ENCODE measurements at regions not wholly inside any gene's neighbourhood (a gene's known extent, or its start where the extent isn't known, plus 50 kb on each side); places are given as distances from the start of the nearest gene placed in this dataset.

DNA sequence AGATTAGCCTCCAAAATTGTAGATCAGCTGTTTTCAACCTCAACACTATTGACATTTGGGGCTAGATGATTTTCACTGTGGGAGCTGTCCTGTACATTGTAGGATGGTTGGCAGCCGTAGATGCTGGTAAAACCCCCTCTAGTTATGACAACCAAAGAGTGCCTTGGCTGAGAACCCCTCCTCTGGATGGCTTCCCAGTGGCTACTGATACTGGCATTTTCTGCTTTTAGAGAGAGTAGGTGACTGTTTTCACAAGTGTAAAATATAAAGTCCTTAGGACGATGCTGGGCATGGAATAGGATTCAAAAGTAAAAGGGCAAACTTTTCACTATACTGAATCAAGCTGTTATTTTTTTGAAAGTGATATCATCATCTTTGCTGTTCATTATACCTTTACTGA, 1048.8 kb upstream of the EEF2KMT start:
- Histone ChIP-seq H3K36me3 (no peaks in the 10 kb centered on the region), H3K4me3 (no peak overlapping the region), H3K27ac (no peak overlapping the region), H3K9me3 (no peaks in the 10 kb centered on the region), H3K27me3 (no peaks in the 10 kb centered on the region), H3K4me1 (no peaks in the 10 kb centered on the region)
- ATAC-seq (no peak), DNase-seq (no peak), FAIRE-seq (no peak)
- 52 to 75% methylated on average over 2 of the region's 2 CpGs for WGBS, 2 donors
- TF ChIP-seq CTCF (IDR thresholded peaks at IDR 0.05) = no peak
- intact Hi-C loops (cut with DNase I) = no loop called here

DNA sequence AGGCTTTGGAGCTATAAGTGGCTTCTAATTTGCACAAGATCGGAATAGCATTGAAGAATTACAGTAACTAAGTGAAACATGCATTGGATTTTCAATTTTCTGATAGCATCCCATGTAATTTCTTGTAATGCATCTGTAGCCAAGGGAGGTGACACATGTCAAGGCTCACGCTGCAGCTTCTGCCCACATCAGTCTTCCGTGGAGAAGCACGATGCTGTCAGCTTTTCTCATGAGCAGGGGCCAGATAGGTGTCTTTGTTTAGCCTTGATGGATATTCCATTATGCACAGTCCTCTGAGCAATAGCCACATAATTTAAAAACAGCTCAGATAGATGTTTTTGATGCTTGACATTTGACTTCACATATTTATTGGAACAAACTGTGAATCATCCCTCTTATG, 1046.9 kb upstream of the EEF2KMT start:
- intact Hi-C loops (cut with DNase I) = no loop called here
- H3K4me1 ChIP-seq = no peaks in the 10 kb centered on the region
- H3K4me3 ChIP-seq = no peak overlapping the region
- no peak for DNase-seq
- ATAC-seq = no peak
- FAIRE-seq = no peak
- H3K27ac ChIP-seq = no peak overlapping the region
- TF ChIP-seq CTCF (IDR thresholded peaks at IDR 0.05) = no peak
- WGBS, 2 donors = 71 to 78% methylated on average over 4 of the region's 4 CpGs
- H3K27me3 ChIP-seq = no peaks in the 10 kb centered on the region
- H3K9me3 ChIP-seq = no peaks in the 10 kb centered on the region
- no peaks in the 10 kb centered on the region for H3K36me3 ChIP-seq

DNA sequence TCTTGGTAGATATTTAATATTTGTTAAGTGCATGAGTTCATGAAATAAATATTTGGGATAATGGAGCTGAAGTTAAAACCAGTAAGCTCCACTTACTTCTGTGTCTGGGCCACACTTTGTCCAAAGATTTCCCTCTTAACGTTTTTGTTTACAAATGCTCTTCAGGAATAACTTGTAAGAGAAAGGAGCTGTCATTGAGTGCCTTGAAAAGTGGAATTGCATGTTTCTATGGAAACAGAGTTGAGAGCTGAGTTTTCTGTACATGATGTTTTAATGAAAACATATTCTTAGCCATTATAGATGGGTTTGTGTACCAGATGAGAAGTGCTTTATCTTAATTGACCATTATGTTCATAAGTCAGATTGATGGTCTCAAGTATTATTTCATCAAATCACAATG, 1045.4 kb upstream of the EEF2KMT start:
- Histone ChIP-seq H3K4me1 (no peaks in the 10 kb centered on the region), H3K27ac (no peak overlapping the region), H3K4me3 (no peak overlapping the region), H3K9me3 (no peaks in the 10 kb centered on the region), H3K36me3 (no peaks in the 10 kb centered on the region), H3K27me3 (no peaks in the 10 kb centered on the region)
- no peak for ATAC-seq
- WGBS, 2 donors = 13 to 14% methylated on average over 1 of the region's 1 CpG
- DNase-seq = no peak
- intact Hi-C loops (cut with DNase I) = no loop called here
- FAIRE-seq = no peak
- TF ChIP-seq CTCF (IDR thresholded peaks at IDR 0.05) = no peak

DNA sequence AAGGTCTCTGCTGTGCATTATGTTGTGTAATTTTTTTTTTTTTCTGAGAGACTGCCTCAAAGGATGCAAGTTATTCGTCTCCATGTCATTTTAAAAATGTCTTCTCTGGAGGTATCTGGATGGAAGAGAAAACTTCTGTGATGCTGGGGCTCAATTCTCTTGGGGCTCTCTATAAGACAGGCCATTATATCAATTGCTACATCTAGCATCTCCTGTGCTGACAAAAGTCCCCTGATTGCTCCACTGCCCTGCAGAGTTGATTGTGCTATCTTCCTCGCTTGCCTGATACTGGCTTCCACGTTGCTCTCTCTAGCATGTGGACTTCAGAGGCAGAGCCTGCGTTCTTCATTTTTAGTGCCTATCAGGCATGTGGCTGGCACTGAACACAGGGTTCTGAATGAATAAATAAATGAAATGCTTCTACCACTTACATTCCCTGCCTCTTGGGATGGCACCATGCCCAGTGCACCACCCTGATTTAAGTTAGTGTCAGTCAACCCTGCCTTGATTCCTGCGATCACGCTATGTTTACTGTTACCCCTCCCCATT, 1035.5 kb upstream of the EEF2KMT start:
- intact Hi-C loops (cut with DNase I) = no loop called here
- 51 to 59% methylated on average over 6 of the region's 6 CpGs for WGBS, 2 donors

More for the DNA sequence above, 1035.5 kb upstream of the EEF2KMT start:
- ATAC-seq (no peak), FAIRE-seq (no peak), DNase-seq (no peak)
- no peak overlapping the region for H3K27ac ChIP-seq
- TF ChIP-seq CTCF (IDR thresholded peaks at IDR 0.05) = no peak
- H3K4me1 ChIP-seq = no peaks in the 10 kb centered on the region
- H3K4me3 ChIP-seq = no peak overlapping the region
- no peaks in the 10 kb centered on the region for H3K9me3 ChIP-seq
- no peaks in the 10 kb centered on the region for H3K36me3 ChIP-seq
- H3K27me3 ChIP-seq = peaks cover 0 to 4% (median 0%) of the 10 kb centered on the region in 4 donors
